ENCODE measurements at regions not wholly inside any gene's neighbourhood (a gene's known extent, or its start where the extent isn't known, plus 50 kb on each side); places are given as distances from the start of the nearest gene placed in this dataset.
A peak's percentile ranks its signal among the peaks of the same experiment; 100 is the strongest.

DNA sequence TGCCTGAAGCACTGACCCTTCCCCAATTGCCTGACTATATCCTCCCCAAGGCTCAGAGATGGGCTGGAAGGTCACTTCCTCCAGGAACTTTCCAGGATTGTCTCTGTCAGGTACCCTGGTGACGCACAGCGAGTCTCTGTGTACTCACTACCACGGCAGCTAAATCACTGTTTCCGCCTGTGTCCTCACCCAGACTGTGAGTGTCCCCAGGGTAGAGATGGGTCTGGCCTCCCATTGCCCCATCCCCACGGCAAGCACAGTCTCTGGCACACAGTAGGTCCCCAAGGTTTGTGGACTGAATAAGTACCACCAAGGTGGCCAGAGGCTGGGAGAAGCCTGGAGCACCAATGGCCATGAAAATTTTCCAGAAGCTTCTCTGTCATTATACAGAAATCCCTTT, 93.8 kb upstream of the RUNX3 start:
- H3K27me3 ChIP-seq (replicated peaks; ENCODE audit: control insufficient read depth, insufficient read depth, low read length), result no peaks in the 10 kb centered on the region
- TF ChIP-seq, protein P1, sequence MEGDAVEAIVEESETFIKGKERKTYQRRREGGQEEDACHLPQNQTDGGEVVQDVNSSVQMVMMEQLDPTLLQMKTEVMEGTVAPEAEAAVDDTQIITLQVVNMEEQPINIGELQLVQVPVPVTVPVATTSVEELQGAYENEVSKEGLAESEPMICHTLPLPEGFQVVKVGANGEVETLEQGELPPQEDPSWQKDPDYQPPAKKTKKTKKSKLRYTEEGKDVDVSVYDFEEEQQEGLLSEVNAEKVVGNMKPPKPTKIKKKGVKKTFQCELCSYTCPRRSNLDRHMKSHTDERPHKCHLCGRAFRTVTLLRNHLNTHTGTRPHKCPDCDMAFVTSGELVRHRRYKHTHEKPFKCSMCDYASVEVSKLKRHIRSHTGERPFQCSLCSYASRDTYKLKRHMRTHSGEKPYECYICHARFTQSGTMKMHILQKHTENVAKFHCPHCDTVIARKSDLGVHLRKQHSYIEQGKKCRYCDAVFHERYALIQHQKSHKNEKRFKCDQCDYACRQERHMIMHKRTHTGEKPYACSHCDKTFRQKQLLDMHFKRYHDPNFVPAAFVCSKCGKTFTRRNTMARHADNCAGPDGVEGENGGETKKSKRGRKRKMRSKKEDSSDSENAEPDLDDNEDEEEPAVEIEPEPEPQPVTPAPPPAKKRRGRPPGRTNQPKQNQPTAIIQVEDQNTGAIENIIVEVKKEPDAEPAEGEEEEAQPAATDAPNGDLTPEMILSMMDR (IDR thresholded peaks at IDR 0.05; ENCODE audit: insufficient read depth, low read length, poor library complexity, severe bottlenecking), result no peak
- DNase-seq (ENCODE audit: extremely low read depth, insufficient read length), result no peak
- H3K36me3 ChIP-seq (ENCODE audit: control insufficient read depth, insufficient read depth, low read length), result no peaks in the 10 kb centered on the region
- no peak overlapping the region for H3K4me3 ChIP-seq (replicated peaks; ENCODE audit: low read depth, low read length)

DNA sequence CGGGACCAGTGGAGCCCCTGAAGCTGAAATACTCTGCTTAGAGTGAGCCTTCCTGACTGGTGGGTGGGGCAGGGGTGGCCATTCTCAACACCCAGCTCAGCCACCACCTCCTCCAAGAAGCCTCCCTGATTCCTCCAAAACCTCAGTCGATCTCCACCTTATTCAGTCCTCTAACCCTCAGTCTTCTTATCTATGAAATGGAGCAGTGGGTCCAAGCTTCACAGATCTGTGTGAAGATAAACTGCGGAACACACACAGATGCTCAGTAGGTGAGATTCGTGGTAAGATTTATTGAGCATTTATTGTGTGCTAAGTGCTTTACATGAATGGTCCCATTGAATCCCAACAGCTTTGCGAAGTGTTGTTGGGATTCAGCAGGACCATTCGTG, 93.1 kb upstream of the RUNX3 start:
- Histone ChIP-seq H3K27me3 (replicated peaks; ENCODE audit: control insufficient read depth, insufficient read depth, low read length) (no peaks in the 10 kb centered on the region), H3K36me3 (ENCODE audit: control insufficient read depth, insufficient read depth, low read length) (no peaks in the 10 kb centered on the region), H3K4me3 (replicated peaks; ENCODE audit: low read depth, low read length) (peak overlapping the region; percentile 2)
- no peak for DNase-seq (ENCODE audit: extremely low read depth, insufficient read length)
- TF ChIP-seq, protein P1 (IDR thresholded peaks at IDR 0.05; ENCODE audit: insufficient read depth, low read length, poor library complexity, severe bottlenecking), result no peak

DNA sequence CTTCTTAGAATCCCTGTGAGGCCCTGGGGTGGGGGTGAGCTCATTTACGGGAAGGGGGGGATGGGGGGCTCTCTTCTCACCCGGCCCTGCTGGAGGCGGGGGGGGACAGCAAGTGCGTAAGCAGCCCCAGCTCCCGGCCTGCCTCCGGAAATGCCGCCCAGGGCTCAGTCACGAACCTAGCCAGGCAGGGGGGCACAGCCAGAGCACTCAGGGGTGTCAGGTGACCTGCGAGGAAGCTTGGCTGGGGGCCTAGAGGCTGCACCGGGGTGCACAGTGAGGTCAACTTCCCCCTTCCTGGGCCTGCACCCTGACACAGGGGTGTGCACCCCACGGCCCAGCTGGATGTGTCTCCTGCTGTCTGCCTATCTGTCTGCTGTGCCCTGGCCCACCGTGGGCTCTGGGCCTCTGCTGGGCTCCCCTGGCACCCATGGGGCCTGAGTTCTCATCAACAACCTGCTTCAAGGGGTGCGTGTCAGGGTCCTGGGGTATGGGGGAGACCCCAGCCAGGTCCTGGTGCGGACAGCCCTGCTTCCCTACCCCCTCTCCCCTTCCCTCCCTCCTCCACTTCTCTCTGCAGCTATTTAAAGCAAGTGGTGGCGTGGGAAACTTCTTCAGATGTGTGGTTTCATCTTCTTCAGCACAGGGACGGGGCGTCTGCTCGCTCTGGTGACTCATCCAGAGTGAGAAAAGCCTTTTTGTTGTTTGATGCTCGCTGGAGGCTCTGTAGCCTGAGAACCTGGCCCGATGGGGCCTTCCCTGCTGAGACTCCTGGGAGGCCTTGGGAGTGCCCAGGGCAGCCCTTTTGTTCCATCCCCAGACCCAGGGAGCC, 92.5 kb upstream of the RUNX3 start:
- TF ChIP-seq, protein P1 (IDR thresholded peaks at IDR 0.05; ENCODE audit: insufficient read depth, low read length, poor library complexity, severe bottlenecking), result no peak
- Histone ChIP-seq H3K27me3 (replicated peaks; ENCODE audit: control insufficient read depth, insufficient read depth, low read length) (no peaks in the 10 kb centered on the region), H3K4me3 (replicated peaks; ENCODE audit: low read depth, low read length) (peak overlapping the region; percentile 32), H3K36me3 (ENCODE audit: control insufficient read depth, insufficient read depth, low read length) (no peaks in the 10 kb centered on the region)
- DNase-seq (ENCODE audit: extremely low read depth, insufficient read length), result peak; percentile 98

DNA sequence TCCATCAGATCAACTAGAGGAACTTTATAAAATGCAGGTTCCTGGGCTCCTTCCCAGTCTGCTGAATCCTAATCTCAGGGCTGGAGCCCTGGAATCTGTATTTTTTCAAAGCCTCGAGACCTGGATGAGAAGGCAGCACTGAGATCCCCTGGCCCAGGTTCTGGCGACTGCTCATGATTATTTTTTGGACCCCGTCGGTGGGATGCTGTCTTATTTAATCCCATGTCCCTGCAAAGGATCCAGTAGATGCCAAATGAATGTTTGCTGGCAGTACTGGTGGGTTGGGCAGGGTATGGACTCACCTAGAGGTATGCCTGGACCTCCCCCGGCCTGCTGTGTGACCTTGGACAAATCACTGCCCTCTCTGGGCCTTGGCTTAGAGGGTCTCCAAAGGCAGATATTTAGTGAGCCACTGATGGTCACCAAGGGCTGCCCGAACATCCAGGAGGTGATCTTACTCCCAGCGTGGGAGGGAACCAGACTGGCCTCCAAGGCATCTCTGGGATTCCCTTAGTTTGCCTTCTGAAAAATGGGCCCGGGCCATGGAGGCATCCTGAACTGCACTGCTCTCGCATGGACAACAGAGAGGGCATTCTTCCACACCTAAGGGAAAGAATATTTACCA, 91.6 kb upstream of the RUNX3 start:
- peak; percentile 39 for DNase-seq (ENCODE audit: extremely low read depth, insufficient read length)

DNA sequence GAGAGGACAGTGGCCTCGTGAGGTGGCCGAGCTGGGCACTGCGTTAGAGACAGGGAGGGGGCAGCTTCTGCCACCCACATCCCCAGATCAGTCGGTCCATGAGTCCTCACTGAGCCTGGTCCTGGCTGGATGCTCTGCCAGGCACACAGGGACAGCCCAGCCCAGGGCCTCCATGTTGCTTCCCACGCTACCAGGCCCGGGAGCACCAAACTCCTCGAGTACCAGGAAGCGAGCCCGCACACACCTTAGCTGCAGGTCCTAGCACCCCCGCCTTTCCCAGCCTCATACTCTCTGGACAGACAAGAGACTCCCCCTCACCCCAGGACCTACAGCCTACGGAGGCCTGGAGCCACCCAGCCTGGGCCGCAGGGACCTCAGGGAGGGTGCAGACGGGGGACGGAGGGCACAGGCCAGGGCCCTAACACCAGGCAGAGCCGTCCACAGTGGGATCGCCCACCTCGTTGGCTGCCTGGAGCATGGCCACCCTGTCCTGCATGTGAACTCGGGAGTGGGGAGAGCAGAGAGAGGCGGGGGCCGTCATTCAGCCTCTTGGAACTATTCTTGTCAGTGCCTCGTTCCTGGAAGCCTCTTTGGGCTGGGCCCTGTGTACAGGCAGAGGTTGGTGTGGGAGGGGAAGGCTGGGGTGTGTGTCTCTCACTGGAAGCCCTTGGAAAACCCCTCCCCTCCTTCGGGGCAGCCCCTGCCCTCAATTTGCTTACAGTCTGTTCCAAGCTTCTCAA, 90.9 kb upstream of the RUNX3 start:
- peak; percentile 38 for DNase-seq (ENCODE audit: extremely low read depth, insufficient read length)
- no peaks in the 10 kb centered on the region for H3K36me3 ChIP-seq (ENCODE audit: control insufficient read depth, insufficient read depth, low read length)
- no peak overlapping the region for H3K4me3 ChIP-seq (replicated peaks; ENCODE audit: low read depth, low read length)
- TF ChIP-seq, protein P1 (IDR thresholded peaks at IDR 0.05; ENCODE audit: insufficient read depth, low read length, poor library complexity, severe bottlenecking), result no peak
- H3K27me3 ChIP-seq (replicated peaks; ENCODE audit: control insufficient read depth, insufficient read depth, low read length), result no peaks in the 10 kb centered on the region

More for the DNA sequence above, 91.6 kb upstream of the RUNX3 start:
- TF ChIP-seq, protein P1 (IDR thresholded peaks at IDR 0.05; ENCODE audit: insufficient read depth, low read length, poor library complexity, severe bottlenecking), result no peak
- H3K36me3 ChIP-seq (ENCODE audit: control insufficient read depth, insufficient read depth, low read length), result no peaks in the 10 kb centered on the region
- no peaks in the 10 kb centered on the region for H3K27me3 ChIP-seq (replicated peaks; ENCODE audit: control insufficient read depth, insufficient read depth, low read length)
- no peak overlapping the region for H3K4me3 ChIP-seq (replicated peaks; ENCODE audit: low read depth, low read length)
